SK-MEL-5 (cell line): ENCODE measurements at regions not wholly inside any gene's neighbourhood (a gene's known extent, or its start where the extent isn't known, plus 50 kb on each side); places are given as distances from the start of the nearest gene placed in this dataset.
A peak's percentile ranks its signal among the peaks of the same experiment; 100 is the strongest.

Experiments used
- DNase-seq: peaks from one replicate; pipeline ENCODE4 v3.0.0-alpha.2; 2016; ENCODE audit warnings: low read depth, low spot score
- in situ Hi-C: cut with HindIII; loops from 2 replicates; pipeline ENCODE4 v1.10.0; 2016; ENCODE audit warnings: low sequenced_read_pairs, high pct_unique_total_duplicates, low pct_unique_long_range_greater_than_20kb
- small RNA-seq, 2 experiments: library from RNA; depleted of rRNA; stranded (forward); fragments of <200 nt; gene quantifications; one replicate each; pipeline ENCODE3, GENCODE V24; 2014

GRCh38 chr10:121406823-121407545 is 191.3 kb downstream of the FGFR2 start:
- no peak for DNase-seq
- in situ Hi-C loops: no loop called here

DNA sequence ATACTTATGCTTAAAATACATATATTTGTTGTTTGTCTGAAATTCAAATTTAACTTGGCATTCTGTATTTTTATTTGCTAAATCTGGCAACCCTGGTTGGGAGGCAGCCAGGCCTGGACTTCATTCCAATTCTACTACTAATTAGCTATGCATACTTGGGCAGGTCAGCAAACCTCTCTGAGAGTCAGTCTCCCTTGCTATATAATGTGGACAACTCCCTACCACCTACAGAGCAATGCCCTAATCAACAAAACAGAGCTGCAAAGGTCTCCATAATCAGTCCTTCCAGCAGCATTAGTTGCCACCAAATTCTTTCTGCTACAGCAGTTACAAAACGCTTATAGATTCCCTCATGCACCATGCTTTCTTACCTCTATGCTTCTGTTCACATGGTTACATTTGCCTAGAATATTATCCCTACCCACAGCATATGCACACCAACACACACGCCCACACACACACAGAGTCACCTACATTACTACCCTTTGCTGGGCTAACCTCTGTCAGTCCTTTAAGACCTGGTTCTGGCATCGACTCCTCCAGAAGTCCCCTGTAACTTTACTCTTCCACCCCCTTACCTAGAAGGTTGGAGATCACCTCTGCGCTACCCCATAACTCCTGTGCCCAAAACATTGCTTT is 188.7 kb downstream of the FGFR2 start:
- DNase-seq: no peak
- in situ Hi-C loops: no loop called here

GRCh38 chr10:121411004-121411403 is 187.2 kb downstream of the FGFR2 start:
- in situ Hi-C loops: no loop called here
- no peak for DNase-seq

GRCh38 chr10:121413951-121414350 is 184.3 kb downstream of the FGFR2 start:
- in situ Hi-C loops: no loop called here
- no peak for DNase-seq

- in situ Hi-C loops: no loop called here
- no peak for DNase-seq
These were observed 183.7 kb downstream of the FGFR2 start for GRCh38 chr10:121414366-121415062.

DNA sequence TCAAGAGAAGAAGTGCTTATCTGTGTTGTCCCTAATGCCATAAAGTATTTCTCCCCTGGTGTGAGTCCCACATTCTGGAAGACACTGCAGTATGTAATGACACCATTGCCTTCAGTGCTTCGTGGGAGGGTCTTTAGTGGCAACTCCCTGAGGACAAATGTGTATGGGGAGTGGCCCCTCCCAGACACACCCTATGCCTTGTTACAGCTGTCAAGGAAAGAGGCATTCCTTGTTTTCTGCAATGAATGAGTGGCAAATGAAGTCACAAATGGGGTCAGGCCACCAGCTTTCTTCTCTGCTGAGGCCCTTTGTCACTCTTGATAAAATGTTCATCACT is 183.2 kb downstream of the FGFR2 start:
- in situ Hi-C loops: no loop called here
- no peak for DNase-seq

DNA sequence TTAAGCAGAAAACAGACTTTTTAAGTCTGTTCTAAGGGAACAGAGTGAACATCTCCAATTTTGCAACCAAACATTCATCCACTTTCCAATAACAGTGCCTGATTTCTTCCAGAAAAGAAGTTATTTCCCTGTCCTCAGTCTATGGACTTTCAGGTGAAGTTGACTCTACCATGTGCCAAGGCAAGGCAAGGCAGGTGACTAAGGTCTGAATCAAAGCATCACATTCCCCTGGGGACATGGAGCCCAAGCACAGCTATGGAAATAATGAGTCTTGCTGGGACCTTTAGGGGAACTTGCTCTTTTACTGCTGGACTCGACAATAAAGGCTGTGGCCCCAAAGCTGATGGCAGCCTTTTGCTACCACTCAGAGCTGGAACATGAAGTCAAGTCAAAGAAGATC is 182.2 kb downstream of the FGFR2 start:
- no peak for DNase-seq
- in situ Hi-C loops: no loop called here

DNA sequence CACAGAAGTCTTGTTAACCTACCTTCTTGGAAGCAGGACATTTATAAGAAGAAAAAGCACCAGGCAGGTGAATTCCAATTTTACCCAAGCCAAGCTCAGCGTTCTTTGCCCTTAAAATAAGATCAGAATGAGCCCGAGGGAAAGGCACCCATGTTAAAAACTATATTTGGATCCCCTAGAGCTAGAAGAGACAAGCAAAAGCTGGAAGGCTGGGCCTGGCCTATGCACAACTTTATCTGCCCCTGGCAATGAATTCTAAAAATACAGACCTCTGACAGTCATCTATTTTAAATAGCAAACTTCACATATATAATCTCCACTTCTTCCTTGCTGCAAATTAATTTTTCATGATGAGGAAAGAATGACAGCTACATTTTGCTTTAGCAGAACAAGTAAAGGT is 180.9 kb downstream of the FGFR2 start:
- in situ Hi-C loops: no loop called here
- DNase-seq: no peak

DNA sequence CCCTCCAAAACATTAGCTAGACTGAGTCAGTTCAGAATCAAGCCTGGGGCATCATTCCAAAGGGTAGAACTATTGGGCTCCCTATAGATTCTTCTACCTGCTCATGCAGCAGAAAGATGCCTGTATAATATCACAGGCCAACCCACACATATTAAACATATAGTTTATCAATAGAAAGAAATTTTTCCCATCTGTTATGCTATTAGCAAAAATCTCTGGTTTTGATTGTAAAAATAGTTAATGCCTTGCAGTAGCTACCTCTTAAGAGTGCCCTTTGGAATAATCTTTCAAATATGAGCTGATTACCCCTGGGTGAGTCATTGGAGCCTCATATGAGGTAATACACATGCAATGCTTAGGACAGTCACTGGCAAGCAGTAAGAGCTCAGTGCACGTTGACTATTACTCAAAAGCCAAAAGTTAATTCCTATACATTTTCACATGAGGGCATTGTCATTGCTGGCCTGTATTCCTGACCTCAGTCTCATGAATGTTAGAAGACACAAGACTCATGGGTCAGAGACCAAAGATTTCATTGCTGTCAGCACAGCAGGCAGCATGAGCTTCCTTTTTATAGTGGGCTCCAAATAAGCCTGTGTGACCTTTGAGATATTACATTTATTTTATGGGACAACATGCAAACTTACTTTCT is 180.0 kb downstream of the FGFR2 start:
- in situ Hi-C loops: no loop called here
- no peak for DNase-seq

DNA sequence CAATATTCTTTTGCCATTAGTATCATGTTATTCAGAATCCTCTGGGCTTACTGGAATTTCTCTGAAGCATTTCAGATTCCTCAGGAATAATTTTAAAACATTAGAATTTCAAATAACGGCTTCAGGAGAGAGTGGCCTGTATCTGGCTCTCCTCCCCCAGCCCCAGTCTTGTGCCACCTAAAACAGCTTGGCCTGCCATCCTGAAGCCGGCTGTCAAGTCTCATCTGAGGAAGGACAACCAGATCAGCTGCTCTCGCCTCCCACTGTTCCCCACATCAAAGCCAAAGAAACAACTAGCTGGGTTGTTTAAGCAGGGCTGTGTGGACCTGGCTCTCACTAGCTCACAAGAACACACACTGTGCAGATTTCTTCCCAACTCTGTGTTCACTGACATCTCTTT is 178.2 kb downstream of the FGFR2 start:
- in situ Hi-C loops: no loop called here

DNA sequence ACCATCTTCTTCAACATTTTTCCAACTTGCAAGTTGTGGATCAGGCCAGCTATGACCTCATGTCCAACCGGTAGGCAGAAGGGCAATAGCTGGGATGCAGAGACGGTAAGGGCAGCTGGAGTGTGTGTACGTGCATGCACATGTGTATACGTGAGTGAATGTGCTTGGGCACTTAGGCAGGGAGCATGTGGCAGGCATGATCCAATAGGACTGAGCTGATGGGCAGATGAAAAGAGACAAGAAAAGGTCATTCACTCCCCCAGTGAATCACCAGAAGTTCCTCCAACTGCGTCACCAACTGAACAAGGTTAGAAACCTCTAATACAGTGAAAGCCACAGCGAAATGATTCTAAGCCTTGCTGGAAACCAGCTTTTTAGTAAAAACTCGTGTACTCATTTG is 176.1 kb downstream of the FGFR2 start:
- in situ Hi-C loops: no loop called here
- DNase-seq: no peak

More for the DNA sequence above, 178.2 kb downstream of the FGFR2 start:
- DNase-seq: no peak

DNA sequence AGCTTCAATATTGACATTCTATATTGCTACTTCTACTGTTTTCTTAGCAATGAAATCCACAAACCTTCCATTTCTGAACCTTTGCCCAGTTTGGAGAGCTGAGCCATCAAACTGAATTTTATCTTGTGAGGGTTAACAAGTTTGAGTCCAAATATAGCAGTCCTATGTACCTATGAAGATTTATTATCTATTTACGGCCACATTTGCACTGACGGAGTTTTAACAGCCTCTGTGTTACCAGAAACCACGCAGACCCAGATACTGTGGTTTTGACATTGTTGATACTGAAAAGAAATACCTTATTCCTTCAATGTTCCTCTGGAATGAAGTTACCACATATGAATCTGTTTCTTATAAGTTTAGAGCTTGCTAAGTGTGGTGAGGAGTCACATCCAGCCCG is 172.6 kb downstream of the FGFR2 start:
- in situ Hi-C loops: no loop called here
- no peak for DNase-seq

- peak; percentile 52 for DNase-seq
- in situ Hi-C loops: no loop called here
These were observed 171.9 kb downstream of the FGFR2 start for GRCh38 chr10:121426307-121426706.

Small RNA genes lying in the stretch of these regions (small RNA-seq; reads per million reads assigned to genes)
- 0 reads per million in 2 experiments for gene RN7SKP167
